ENCODE measurements at regions not wholly inside any gene's neighbourhood (a gene's known extent, or its start where the extent isn't known, plus 50 kb on each side); places are given as distances from the start of the nearest gene placed in this dataset.

- ATAC-seq (ENCODE audit: low read depth) (peak; percentile 91), DNase-seq (ENCODE audit: low spot score in 2 of 2) (peak; percentile 76 to 90)
- Mint-ChIP-seq H3K9me3 (no peaks in the 10 kb centered on the region), H3K27ac (no peak overlapping the region), H3K4me3 (no peak overlapping the region), H3K4me1 (peaks cover 6% of the 10 kb centered on the region), H3K27me3 (peaks cover 15% of the 10 kb centered on the region), H3K36me3 (no peaks in the 10 kb centered on the region)
Measured at GRCh38 chr9:113657765-113658544, 194.4 kb downstream of the RGS3 start.

GRCh38 chr9:113658545-113658895, 195.0 kb downstream of the RGS3 start:
- H3K27ac Mint-ChIP-seq = no peak overlapping the region
- no peak for DNase-seq (ENCODE audit: low spot score in 2 of 2)
- peaks cover 6% of the 10 kb centered on the region for H3K4me1 Mint-ChIP-seq
- H3K9me3 Mint-ChIP-seq = no peaks in the 10 kb centered on the region
- H3K4me3 Mint-ChIP-seq = no peak overlapping the region
- peaks cover 18% of the 10 kb centered on the region for H3K27me3 Mint-ChIP-seq
- ATAC-seq (ENCODE audit: low read depth) = no peak
- no peaks in the 10 kb centered on the region for H3K36me3 Mint-ChIP-seq

GRCh38 chr9:113659039-113659438, 195.5 kb downstream of the RGS3 start:
- H3K9me3 Mint-ChIP-seq = no peaks in the 10 kb centered on the region
- H3K36me3 Mint-ChIP-seq = no peaks in the 10 kb centered on the region
- H3K4me3 Mint-ChIP-seq = no peak overlapping the region
- H3K4me1 Mint-ChIP-seq = peaks cover 6% of the 10 kb centered on the region
- no peak for DNase-seq (ENCODE audit: low spot score in 2 of 2)
- no peak overlapping the region for H3K27ac Mint-ChIP-seq
- peaks cover 18% of the 10 kb centered on the region for H3K27me3 Mint-ChIP-seq
- no peak for ATAC-seq (ENCODE audit: low read depth)

GRCh38 chr9:113659740-113660139, 196.2 kb downstream of the RGS3 start:
- Mint-ChIP-seq H3K27me3 (peaks cover 18% of the 10 kb centered on the region), H3K27ac (no peak overlapping the region), H3K36me3 (no peaks in the 10 kb centered on the region), H3K4me3 (no peak overlapping the region), H3K4me1 (peaks cover 6% of the 10 kb centered on the region), H3K9me3 (no peaks in the 10 kb centered on the region)
- DNase-seq (ENCODE audit: low spot score in 2 of 2) (no peak), ATAC-seq (ENCODE audit: low read depth) (no peak)

- Mint-ChIP-seq H3K27ac (no peak overlapping the region), H3K27me3 (peaks cover 18% of the 10 kb centered on the region), H3K4me3 (no peak overlapping the region), H3K36me3 (no peaks in the 10 kb centered on the region), H3K9me3 (no peaks in the 10 kb centered on the region), H3K4me1 (peaks cover 6% of the 10 kb centered on the region)
- no peak for ATAC-seq (ENCODE audit: low read depth)
- DNase-seq (ENCODE audit: low spot score in 2 of 2) = no peak
Measured at GRCh38 chr9:113660196-113660595, 196.7 kb downstream of the RGS3 start.

- peaks cover 16% of the 10 kb centered on the region for H3K27me3 Mint-ChIP-seq
- H3K4me1 Mint-ChIP-seq = peaks cover 3% of the 10 kb centered on the region
- H3K27ac Mint-ChIP-seq = no peak overlapping the region
- DNase-seq (ENCODE audit: low spot score in 2 of 2) = no peak
- no peaks in the 10 kb centered on the region for H3K9me3 Mint-ChIP-seq
- ATAC-seq (ENCODE audit: low read depth) = no peak
- H3K36me3 Mint-ChIP-seq = no peaks in the 10 kb centered on the region
- no peak overlapping the region for H3K4me3 Mint-ChIP-seq
Measured at GRCh38 chr9:113661074-113661473, 197.5 kb downstream of the RGS3 start.

- no peaks in the 10 kb centered on the region for H3K4me1 Mint-ChIP-seq
Measured at GRCh38 chr9:113664181-113664875, 200.8 kb downstream of the RGS3 start.

GRCh38 chr9:113665064-113665463, 201.5 kb downstream of the RGS3 start:
- Mint-ChIP-seq H3K4me3 (no peak overlapping the region), H3K27ac (no peak overlapping the region), H3K4me1 (no peaks in the 10 kb centered on the region), H3K27me3 (peaks cover 15% of the 10 kb centered on the region), H3K36me3 (no peaks in the 10 kb centered on the region), H3K9me3 (no peaks in the 10 kb centered on the region)
- ATAC-seq (ENCODE audit: low read depth) (no peak), DNase-seq (ENCODE audit: low spot score in 2 of 2) (no peak)

More at GRCh38 chr9:113664181-113664875, 200.8 kb downstream of the RGS3 start:
- DNase-seq (ENCODE audit: low spot score in 2 of 2) (no peak), ATAC-seq (ENCODE audit: low read depth) (no peak)
- Mint-ChIP-seq H3K4me3 (no peak overlapping the region), H3K9me3 (no peaks in the 10 kb centered on the region), H3K36me3 (no peaks in the 10 kb centered on the region), H3K27me3 (peaks cover 18% of the 10 kb centered on the region), H3K27ac (no peak overlapping the region)

- Mint-ChIP-seq H3K4me1 (no peaks in the 10 kb centered on the region), H3K9me3 (no peaks in the 10 kb centered on the region), H3K36me3 (no peaks in the 10 kb centered on the region), H3K4me3 (no peak overlapping the region), H3K27me3 (peaks cover 12% of the 10 kb centered on the region), H3K27ac (no peak overlapping the region)
- ATAC-seq (ENCODE audit: low read depth) (no peak), DNase-seq (ENCODE audit: low spot score in 2 of 2) (no peak)
Measured at GRCh38 chr9:113665756-113666155, 202.2 kb downstream of the RGS3 start.

GRCh38 chr9:113668061-113668460, 204.5 kb downstream of the RGS3 start:
- Mint-ChIP-seq H3K27ac (no peak overlapping the region), H3K36me3 (no peaks in the 10 kb centered on the region)
- no peak for ATAC-seq (ENCODE audit: low read depth)

GRCh38 chr9:113669522-113670115, 206.1 kb downstream of the RGS3 start:
- H3K4me3 Mint-ChIP-seq = no peak overlapping the region
- DNase-seq (ENCODE audit: low spot score in 2 of 2) (no peak), ATAC-seq (ENCODE audit: low read depth) (no peak)
- H3K9me3 Mint-ChIP-seq = no peaks in the 10 kb centered on the region
- peaks cover 20% of the 10 kb centered on the region for H3K27me3 Mint-ChIP-seq
- H3K27ac Mint-ChIP-seq = no peak overlapping the region
- H3K36me3 Mint-ChIP-seq = no peaks in the 10 kb centered on the region
- H3K4me1 Mint-ChIP-seq = no peaks in the 10 kb centered on the region

More at GRCh38 chr9:113668061-113668460, 204.5 kb downstream of the RGS3 start:
- Mint-ChIP-seq H3K27me3 (peaks cover 16% of the 10 kb centered on the region), H3K4me3 (no peak overlapping the region), H3K9me3 (no peaks in the 10 kb centered on the region), H3K4me1 (no peaks in the 10 kb centered on the region)
- no peak for DNase-seq (ENCODE audit: low spot score in 2 of 2)

- Mint-ChIP-seq H3K9me3 (peaks cover 2% of the 10 kb centered on the region), H3K27me3 (peaks cover 32% of the 10 kb centered on the region), H3K4me3 (no peak overlapping the region), H3K36me3 (no peaks in the 10 kb centered on the region), H3K4me1 (peaks cover 2% of the 10 kb centered on the region), H3K27ac (no peak overlapping the region)
- ATAC-seq (ENCODE audit: low read depth) (no peak), DNase-seq (ENCODE audit: low spot score in 2 of 2) (no peak)
Measured at GRCh38 chr9:113673726-113674125, 202.4 kb upstream of the ZNF618 start.

- Mint-ChIP-seq H3K27me3 (peaks cover 34% of the 10 kb centered on the region), H3K9me3 (peaks cover 2% of the 10 kb centered on the region), H3K36me3 (no peaks in the 10 kb centered on the region), H3K4me3 (no peak overlapping the region), H3K27ac (no peak overlapping the region), H3K4me1 (peaks cover 2% of the 10 kb centered on the region)
- DNase-seq (ENCODE audit: low spot score in 2 of 2) (no peak), ATAC-seq (ENCODE audit: low read depth) (no peak)
Measured at GRCh38 chr9:113674436-113674835, 201.7 kb upstream of the ZNF618 start.

- DNase-seq (ENCODE audit: low spot score in 2 of 2) (no peak), ATAC-seq (ENCODE audit: low read depth) (no peak)
- Mint-ChIP-seq H3K27ac (no peak overlapping the region), H3K27me3 (peaks cover 36% of the 10 kb centered on the region), H3K4me3 (no peak overlapping the region), H3K36me3 (no peaks in the 10 kb centered on the region), H3K9me3 (peaks cover 2% of the 10 kb centered on the region), H3K4me1 (peaks cover 2% of the 10 kb centered on the region)
Measured at GRCh38 chr9:113675475-113675941, 200.6 kb upstream of the ZNF618 start.

Data from memory B cell (primary cell).